ENCODE measurements at regions not wholly inside any gene's neighbourhood (a gene's known extent, or its start where the extent isn't known, plus 50 kb on each side); places are given as distances from the start of the nearest gene placed in this dataset.

- TF ChIP-seq CTCF (IDR thresholded peaks at IDR 0.05) (no peak), POLR2A (IDR thresholded peaks at IDR 0.05) (no peak)
These were observed 216.3 kb upstream of the MBL2 start for GRCh38 chr10:52988923-52989322.
